Activated CD4-positive, alpha-beta T cell treated with anti-CD3 and anti-CD28 coated beads, Interleukin-2, amount 50 U/mL, for 4 hours (primary cell): ENCODE measurements at regions not wholly inside any gene's neighbourhood (a gene's known extent, or its start where the extent isn't known, plus 50 kb on each side); places are given as distances from the start of the nearest gene placed in this dataset.

Experiments used
- DNase-seq, 2 experiments: peaks; one replicate each; pipeline ENCODE4 v3.0.0-alpha.2; 2020

- no peak for DNase-seq
Measured at GRCh38 chr18:38047820-38048219, 482.2 kb upstream of the CELF4 start.

DNA sequence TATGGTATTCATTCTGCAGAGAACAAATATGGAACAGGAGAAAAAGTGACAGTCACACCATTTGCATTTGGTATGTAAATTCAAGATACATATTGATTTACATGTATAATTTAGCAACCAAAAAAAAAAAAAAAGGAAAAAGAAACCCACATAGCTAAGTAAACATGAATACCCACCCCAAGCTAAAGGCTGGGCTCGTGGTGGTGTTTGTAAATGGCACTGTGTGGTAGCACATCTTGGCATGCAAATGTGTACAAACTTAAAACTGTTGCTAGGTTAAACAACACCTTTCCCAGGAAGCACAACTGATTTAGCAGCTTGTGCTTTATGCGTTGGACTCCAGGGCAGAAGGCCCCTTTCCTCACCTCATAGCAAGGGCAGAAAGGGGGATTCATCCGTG is 481.1 kb upstream of the CELF4 start:
- no peak for DNase-seq

DNA sequence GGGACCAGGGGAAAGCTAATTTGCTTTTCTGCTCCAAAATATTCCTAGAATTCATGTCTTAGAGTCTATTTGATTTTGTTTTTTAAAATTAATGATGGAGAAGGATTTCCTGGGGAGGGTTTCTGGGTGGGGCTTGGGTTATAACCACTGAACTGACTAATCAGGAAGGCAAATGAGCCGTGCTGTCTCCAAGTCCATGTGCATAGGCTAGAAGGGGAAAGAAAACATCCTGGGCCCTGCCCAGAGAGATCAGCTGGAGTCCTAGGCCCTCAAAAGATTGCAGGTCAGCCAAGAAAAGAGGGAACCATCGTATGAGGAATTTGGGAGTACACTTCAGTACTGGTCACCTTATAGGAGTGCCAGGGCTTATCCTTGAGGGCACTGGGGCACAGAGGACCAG is 480.2 kb upstream of the CELF4 start:
- no peak for DNase-seq

DNA sequence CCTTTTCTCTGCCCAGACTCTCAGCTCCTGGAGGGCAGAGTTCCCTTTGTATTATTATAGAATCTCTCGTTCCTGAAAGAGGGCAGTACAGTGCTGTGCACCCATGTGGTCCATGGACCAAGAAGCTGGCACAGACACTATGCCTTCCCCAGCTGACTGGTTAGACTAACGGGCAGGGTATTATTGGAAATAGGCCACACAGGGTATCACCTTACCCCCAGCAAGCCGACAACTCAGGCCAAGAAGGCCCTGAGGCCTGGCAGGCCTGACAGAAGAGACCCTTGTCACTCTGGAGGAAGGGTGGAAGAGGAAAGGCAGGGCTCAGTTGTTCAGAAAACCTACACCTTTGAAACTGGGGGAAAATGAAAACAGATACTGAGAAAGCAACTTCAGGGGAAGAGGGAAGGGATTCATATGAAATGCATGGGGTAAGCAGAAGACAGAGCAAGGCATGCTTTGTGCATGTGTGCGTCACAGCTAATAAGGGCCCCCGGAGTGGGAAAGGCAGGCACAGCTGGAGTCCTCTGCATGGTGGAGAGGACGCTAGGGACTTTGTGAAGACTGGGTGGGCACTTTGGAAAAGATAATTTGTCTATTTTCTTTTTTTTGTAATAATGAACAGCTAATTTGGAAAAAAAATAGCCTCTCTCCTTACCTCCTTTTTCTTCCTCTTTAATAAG is 476.8 kb upstream of the CELF4 start:
- DNase-seq: no peak

- DNase-seq: no peak
Measured at GRCh38 chr18:38038242-38038641, 472.6 kb upstream of the CELF4 start.

GRCh38 chr18:38035193-38035592 is 469.6 kb upstream of the CELF4 start:
- no peak for DNase-seq

DNA sequence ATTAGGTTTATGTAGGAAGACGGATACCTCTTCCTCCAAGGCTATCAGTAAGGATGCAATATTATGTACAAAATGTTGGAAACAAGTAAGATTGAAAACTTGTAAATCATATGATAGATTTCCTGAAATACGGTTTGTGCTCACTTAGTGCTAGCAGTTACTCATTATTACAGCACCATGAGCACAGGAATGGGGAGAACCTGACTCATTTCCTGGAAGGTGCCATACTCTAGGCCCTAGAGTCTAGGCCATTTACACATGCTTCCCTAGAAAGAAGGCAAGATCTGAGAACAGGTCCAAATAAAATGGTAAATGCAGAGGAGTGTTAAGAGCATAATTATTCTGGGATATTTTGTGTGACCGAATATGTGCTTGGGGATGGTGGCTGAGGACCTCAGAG is 467.7 kb upstream of the CELF4 start:
- no peak for DNase-seq

- no peak for DNase-seq
Measured at GRCh38 chr18:38032516-38032915, 466.9 kb upstream of the CELF4 start.

DNA sequence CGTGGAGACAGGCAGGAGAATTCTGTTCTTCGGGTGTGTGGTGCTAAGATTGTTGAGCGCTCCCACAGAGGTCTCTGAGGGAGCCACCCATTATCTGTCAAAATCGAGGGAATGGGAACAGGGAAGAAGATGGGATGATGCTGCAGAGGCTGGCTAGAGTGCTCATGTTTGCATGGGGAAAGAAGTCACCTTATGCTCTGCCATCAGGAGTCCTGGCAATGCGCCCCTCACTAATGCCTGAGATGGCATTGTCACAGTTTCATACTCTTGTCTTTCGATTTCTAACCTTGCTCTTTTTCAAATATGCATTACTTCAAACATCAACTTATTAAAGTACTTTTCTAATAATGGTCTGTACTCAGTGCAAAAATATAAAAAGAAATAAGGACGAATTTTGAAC is 463.3 kb upstream of the CELF4 start:
- DNase-seq: no peak

- DNase-seq: no peak
Measured at GRCh38 chr18:38025433-38026038, 459.9 kb upstream of the CELF4 start.

DNA sequence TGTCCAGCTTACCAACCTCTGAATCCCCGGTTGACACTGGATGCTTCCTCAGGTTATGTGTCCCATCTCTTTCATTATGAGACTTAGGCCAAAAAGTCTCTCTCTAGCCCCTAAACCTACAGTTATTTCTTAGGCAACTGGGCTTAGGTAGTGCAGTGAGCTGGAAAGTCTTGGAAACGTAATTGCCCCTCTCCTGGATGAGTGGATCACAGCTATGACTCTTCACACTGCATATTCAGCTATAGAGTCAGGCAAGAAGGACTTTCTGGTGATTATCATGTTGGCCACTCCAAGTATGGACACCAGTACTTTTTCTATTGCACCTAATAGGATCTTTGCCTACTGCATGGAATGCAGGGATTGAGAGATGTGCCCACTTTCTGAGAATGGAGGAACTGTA is 458.3 kb upstream of the CELF4 start:
- DNase-seq: no peak

GRCh38 chr18:38022234-38022633 is 456.6 kb upstream of the CELF4 start:
- DNase-seq: no peak

GRCh38 chr18:38019292-38019691 is 453.7 kb upstream of the CELF4 start:
- no peak for DNase-seq

- no peak for DNase-seq
Measured at GRCh38 chr18:38010971-38011857, 445.6 kb upstream of the CELF4 start.

GRCh38 chr18:38010037-38010436 is 444.4 kb upstream of the CELF4 start:
- no peak for DNase-seq

- no peak for DNase-seq
Measured at GRCh38 chr18:38009320-38009719, 443.7 kb upstream of the CELF4 start.

DNA sequence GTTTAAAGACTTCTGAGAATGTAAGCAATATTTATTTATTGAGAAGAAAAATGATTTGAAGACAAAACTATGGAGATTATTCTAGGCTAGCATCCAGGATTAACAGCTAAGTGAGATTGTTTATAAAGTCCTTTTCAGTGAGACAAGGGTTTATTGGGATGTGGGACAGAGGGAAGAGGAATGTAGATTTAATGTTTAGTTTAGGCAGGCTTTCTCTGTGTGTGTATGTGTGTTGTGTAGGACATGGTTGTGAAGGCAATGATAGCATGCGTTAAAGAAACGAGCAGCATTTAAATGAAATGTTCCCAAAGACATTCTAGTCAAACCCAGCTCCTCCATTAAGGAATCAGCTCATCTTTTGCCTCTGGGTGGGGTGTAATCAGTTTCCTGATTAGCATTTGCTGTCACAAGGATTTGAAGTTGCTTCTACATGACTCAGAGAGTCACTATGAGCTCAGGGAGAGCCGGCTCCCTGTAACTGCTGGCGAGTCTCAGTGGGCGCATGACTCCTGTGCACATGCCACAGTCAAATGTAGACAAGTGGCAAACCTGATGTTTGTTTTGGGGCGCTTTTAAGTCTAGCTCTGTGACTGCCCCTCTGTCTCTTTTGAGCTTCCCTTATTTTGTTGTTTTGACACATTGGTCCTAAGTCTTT is 442.2 kb upstream of the CELF4 start:
- no peak for DNase-seq

DNA sequence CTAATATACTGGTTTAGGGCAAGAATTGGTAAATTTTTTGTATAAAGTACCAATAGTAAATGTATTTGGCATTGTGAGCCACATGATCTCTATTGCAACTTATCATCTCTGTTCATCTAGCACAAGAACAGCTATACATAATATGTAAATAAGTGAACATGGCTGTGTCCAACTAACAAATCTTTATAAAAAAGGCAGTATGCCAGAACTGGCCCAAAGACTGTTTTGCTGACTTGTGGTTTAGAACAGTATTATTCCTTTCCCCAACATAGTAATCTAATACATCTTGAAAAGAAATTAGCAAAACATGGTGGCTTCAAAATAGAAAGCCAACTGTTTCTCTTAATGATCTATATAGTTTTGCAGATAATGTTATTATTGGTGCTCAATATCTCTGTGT is 441.4 kb upstream of the CELF4 start:
- DNase-seq: no peak

GRCh38 chr18:38006541-38006940 is 440.9 kb upstream of the CELF4 start:
- DNase-seq: no peak

- DNase-seq: no peak
Measured at GRCh38 chr18:37997695-37998094, 432.1 kb upstream of the CELF4 start.

DNA sequence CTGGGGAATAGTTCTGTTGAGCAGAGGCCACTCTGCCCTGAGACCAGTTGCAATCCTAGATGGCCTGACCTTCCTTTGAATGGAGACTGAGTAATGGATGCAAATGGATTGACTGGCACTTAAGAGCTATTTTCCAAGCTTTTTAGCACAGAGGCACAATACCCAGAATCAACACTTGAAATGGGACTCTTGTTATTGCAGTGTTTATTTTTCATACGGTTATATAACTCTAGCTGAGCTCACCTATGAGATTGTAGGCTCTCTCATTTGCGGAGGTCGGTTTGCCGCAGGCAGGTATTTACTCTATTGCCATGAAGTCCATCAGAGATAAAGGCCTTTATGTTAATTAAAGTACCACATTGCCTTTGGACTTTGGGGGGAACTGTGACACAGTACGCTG is 422.3 kb upstream of the CELF4 start:
- no peak for DNase-seq

- no peak for DNase-seq
Measured at GRCh38 chr18:37986665-37987064, 421.1 kb upstream of the CELF4 start.

GRCh38 chr18:37985126-37985525 is 419.5 kb upstream of the CELF4 start:
- DNase-seq: no peak

DNA sequence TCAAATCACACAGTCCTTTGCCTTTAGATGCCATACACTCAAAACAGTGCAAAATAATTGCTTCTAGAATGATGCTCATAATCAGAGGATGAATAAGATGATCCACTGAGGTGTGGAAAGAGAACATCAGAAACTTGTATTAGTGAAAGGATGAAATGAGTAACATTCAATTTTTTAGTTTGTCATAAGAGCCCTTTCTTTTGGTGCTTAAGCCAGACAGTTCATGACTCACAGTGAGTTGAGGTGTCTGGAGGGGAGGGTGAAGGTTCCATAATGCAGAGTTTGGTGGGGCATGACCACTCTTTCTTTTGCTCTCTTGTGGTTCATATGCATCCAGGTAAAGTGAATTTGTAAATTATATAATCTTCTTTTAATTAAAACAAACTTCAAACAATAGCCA is 415.0 kb upstream of the CELF4 start:
- no peak for DNase-seq
